ENCODE measurements at regions not wholly inside any gene's neighbourhood (a gene's known extent, or its start where the extent isn't known, plus 50 kb on each side); places are given as distances from the start of the nearest gene placed in this dataset.
"Not testable (repeated sequence)": the region's sequence is repeated elsewhere in the genome, so short reads cannot be mapped to it uniquely, and the experiment has no call there.

DNA sequence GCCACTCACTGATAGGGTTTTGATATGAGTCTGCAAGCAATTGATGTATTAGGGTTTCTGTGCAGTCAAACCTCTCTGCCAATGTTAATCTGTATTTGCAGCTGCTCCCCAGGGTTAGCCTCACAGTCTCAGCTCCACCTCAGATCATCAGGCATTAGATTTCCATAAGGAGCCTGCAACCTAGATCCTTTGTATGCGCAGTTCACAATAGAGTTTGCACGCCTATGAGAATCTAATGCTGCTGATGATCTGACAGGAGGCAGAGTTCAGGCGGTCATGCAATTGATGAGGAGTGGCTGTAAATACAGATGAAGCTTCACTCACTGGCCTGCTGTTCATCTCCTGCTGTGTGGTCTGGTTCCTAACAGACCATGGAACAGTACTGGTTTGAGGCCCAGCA lies 280.6 kb downstream of the PAPSS1 start:
- BruUV-seq (replicated peaks): no TSS peak
- no peaks in the 10 kb centered on the region for H3F3A ChIP-seq (ENCODE audit: insufficient read depth, low read depth)
- ChIA-PET CTCF (no interaction called here), POLR2A (ENCODE audit: unreplicated experiment) (no interaction called here)
- H3K4me1 ChIP-seq (replicated peaks; ENCODE audit: insufficient read depth): no peaks in the 10 kb centered on the region
- H3K4me2 ChIP-seq: no peak overlapping the region
- intact Hi-C loops (cut with micrococcal nuclease; ENCODE audit: unreplicated experiment): no loop called here
- no peaks in the 10 kb centered on the region for H3K27me3 ChIP-seq (ENCODE audit: insufficient read depth, low read depth)
- H3K79me2 ChIP-seq (ENCODE audit: low read depth): no peaks in the 10 kb centered on the region
- H2AFZ ChIP-seq: no peak overlapping the region
- no peak for DNase-seq
- TF ChIP-seq EZH2 (IDR thresholded peaks at IDR 0.05; ENCODE audit: low read depth): no peak
- TF ChIP-seq, protein P1, sequence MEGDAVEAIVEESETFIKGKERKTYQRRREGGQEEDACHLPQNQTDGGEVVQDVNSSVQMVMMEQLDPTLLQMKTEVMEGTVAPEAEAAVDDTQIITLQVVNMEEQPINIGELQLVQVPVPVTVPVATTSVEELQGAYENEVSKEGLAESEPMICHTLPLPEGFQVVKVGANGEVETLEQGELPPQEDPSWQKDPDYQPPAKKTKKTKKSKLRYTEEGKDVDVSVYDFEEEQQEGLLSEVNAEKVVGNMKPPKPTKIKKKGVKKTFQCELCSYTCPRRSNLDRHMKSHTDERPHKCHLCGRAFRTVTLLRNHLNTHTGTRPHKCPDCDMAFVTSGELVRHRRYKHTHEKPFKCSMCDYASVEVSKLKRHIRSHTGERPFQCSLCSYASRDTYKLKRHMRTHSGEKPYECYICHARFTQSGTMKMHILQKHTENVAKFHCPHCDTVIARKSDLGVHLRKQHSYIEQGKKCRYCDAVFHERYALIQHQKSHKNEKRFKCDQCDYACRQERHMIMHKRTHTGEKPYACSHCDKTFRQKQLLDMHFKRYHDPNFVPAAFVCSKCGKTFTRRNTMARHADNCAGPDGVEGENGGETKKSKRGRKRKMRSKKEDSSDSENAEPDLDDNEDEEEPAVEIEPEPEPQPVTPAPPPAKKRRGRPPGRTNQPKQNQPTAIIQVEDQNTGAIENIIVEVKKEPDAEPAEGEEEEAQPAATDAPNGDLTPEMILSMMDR (conservative IDR thresholded peaks at IDR 0.05): no peak
- no peak overlapping the region for H3K27ac ChIP-seq
- H4K20me1 ChIP-seq (ENCODE audit: insufficient read depth): no peaks in the 10 kb centered on the region
- no peaks in the 10 kb centered on the region for H3K36me3 ChIP-seq (ENCODE audit: low read depth)
- no peaks in the 10 kb centered on the region for H3K9me3 ChIP-seq (ENCODE audit: insufficient read depth, low read depth)
- H3K9me2 ChIP-seq (ENCODE audit: insufficient read depth): no peaks in the 10 kb centered on the region
- H3K4me3 ChIP-seq: no peak overlapping the region

DNA sequence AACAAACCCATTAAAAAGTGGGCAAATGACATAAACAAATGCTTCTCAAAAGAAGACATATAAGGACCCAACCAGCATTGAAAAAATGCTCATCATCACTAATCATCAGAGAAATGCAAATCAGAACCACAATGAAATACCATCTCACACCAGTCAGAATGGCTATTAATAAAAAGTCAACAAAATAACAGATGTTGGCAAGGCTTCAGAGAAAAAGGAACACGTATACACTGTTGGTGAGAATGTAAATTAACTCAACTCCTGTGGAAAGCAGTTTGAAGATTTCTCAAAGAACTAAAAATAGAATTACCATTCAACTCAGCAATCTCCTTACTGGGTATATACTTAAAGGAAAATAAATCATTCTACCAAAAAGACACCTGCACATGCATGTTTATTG lies 283.6 kb downstream of the PAPSS1 start:
- H3K79me2 ChIP-seq (ENCODE audit: low read depth); BruUV-seq (replicated peaks); H3K27ac ChIP-seq; H3K4me2 ChIP-seq; H3K36me3 ChIP-seq (ENCODE audit: low read depth); H2AFZ ChIP-seq; H3K9me3 ChIP-seq (ENCODE audit: insufficient read depth, low read depth); intact Hi-C loops (cut with micrococcal nuclease; ENCODE audit: unreplicated experiment); H3K9me2 ChIP-seq (ENCODE audit: insufficient read depth); H3K4me3 ChIP-seq; CTCF ChIA-PET; H4K20me1 ChIP-seq (ENCODE audit: insufficient read depth); H3F3A ChIP-seq (ENCODE audit: insufficient read depth, low read depth); POLR2A ChIA-PET (ENCODE audit: unreplicated experiment); H3K27me3 ChIP-seq (ENCODE audit: insufficient read depth, low read depth); DNase-seq; H3K4me1 ChIP-seq (replicated peaks; ENCODE audit: insufficient read depth): not testable (repeated sequence)

DNA sequence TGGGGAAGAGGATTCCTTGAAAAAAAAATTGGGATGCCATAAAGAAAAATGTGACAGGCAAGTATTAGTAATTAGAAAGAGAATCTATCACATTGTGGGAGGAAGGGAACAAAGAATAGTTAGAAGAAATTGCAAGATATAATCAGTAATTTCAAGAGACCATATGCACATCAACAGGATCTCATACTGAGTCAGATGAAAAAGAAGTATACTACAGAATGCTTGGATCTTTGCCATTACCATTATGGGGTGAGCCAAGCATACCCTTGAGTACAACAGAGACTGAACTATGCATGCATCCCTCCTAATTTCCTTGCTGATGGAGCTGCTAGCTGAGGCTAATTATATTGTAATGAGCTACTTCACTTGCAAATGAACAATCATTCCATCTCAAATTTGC lies 287.6 kb downstream of the PAPSS1 start:
- H3F3A ChIP-seq (ENCODE audit: insufficient read depth, low read depth): no peaks in the 10 kb centered on the region
- no peaks in the 10 kb centered on the region for H3K9me2 ChIP-seq (ENCODE audit: insufficient read depth)
- H4K20me1 ChIP-seq (ENCODE audit: insufficient read depth): no peaks in the 10 kb centered on the region
- intact Hi-C loops (cut with micrococcal nuclease; ENCODE audit: unreplicated experiment): no loop called here
- no peak for DNase-seq
- H3K9me3 ChIP-seq (ENCODE audit: insufficient read depth, low read depth): no peaks in the 10 kb centered on the region
- H3K4me1 ChIP-seq (replicated peaks; ENCODE audit: insufficient read depth): no peaks in the 10 kb centered on the region
- CTCF ChIA-PET: no interaction called here
- H2AFZ ChIP-seq: no peak overlapping the region
- no peak overlapping the region for H3K4me3 ChIP-seq
- POLR2A ChIA-PET (ENCODE audit: unreplicated experiment): no interaction called here
- TF ChIP-seq EZH2 (IDR thresholded peaks at IDR 0.05; ENCODE audit: low read depth): no peak
- TF ChIP-seq, protein P1 (conservative IDR thresholded peaks at IDR 0.05): no peak
- no peaks in the 10 kb centered on the region for H3K79me2 ChIP-seq (ENCODE audit: low read depth)
- H3K27ac ChIP-seq: no peak overlapping the region
- no peaks in the 10 kb centered on the region for H3K27me3 ChIP-seq (ENCODE audit: insufficient read depth, low read depth)
- no peak overlapping the region for H3K4me2 ChIP-seq
- H3K36me3 ChIP-seq (ENCODE audit: low read depth): no peaks in the 10 kb centered on the region
- no TSS peak for BruUV-seq (replicated peaks)

DNA sequence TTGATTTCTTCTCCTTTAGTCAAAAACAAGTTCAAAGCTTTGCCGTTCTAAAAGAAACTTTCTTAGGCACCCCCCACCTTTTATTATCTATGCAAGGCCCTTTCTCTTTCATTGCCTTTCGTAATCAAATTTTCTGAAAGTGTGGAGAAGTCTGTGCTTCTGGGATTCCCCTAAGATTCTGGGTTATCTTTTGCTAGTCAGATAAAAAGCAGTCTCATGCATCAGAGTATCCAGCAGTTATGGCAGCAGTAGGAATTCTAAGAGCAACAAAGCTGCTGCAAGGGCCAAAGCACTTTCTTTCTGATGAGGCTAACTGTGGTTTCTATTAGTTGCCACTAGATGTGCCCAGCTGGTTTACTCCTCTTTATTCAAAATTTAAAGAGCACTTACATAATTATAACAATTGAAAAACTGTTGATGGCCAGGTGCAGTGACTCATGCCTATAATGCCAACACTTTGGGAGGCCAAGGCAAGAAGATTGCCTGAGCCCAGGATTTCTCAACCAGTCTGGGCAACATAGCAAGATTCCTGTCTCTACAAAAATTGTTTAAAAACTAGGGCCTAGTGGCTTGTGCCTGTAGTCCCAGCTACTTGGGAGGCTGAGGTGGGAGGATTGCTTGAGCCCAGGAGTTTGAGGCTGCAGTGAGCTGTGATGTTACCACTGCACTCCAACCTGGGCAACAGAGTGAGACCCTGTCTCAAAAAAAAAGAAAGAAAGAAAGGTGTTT lies 296.2 kb downstream of the PAPSS1 start:
- Histone ChIP-seq H4K20me1 (ENCODE audit: insufficient read depth) (no peaks in the 10 kb centered on the region), H3K9me3 (ENCODE audit: insufficient read depth, low read depth) (no peaks in the 10 kb centered on the region), H3K9me2 (ENCODE audit: insufficient read depth) (no peaks in the 10 kb centered on the region), H3K79me2 (ENCODE audit: low read depth) (no peaks in the 10 kb centered on the region), H3F3A (ENCODE audit: insufficient read depth, low read depth) (no peaks in the 10 kb centered on the region), H3K4me1 (replicated peaks; ENCODE audit: insufficient read depth) (no peaks in the 10 kb centered on the region), H3K27ac (no peak overlapping the region), H3K27me3 (ENCODE audit: insufficient read depth, low read depth) (no peaks in the 10 kb centered on the region), H2AFZ (no peak overlapping the region), H3K4me2 (no peak overlapping the region), H3K36me3 (ENCODE audit: low read depth) (no peaks in the 10 kb centered on the region), H3K4me3 (no peak overlapping the region)
- ChIA-PET POLR2A (ENCODE audit: unreplicated experiment) (no interaction called here), CTCF (no interaction called here)
- TF ChIP-seq EZH2 (IDR thresholded peaks at IDR 0.05; ENCODE audit: low read depth): no peak
- TF ChIP-seq, protein P1 (conservative IDR thresholded peaks at IDR 0.05): no peak
- DNase-seq: no peak
- intact Hi-C loops (cut with micrococcal nuclease; ENCODE audit: unreplicated experiment): no loop called here
- BruUV-seq (replicated peaks): no TSS peak

DNA sequence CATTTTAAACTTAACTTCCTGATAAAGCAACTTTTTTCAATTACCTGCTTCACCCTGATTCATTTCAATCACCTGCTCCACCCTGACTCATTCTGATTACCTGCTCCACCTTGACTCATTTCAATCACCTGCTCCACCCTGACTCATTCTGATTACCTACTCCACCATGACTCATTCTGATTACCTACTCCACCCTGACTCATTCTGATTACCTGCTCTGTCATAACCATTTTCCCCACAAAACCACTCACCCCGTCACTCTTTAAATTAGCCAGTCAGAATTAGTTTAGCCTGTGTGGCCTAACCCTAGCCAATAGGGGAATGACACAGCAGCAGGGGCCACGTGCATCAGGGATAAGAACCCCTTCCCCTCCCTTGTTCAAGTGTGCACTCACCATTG lies 300.5 kb downstream of the PAPSS1 start:
- H3K9me2 ChIP-seq (ENCODE audit: insufficient read depth); H3K27me3 ChIP-seq (ENCODE audit: insufficient read depth, low read depth); POLR2A ChIA-PET (ENCODE audit: unreplicated experiment); BruUV-seq (replicated peaks); H2AFZ ChIP-seq; H3F3A ChIP-seq (ENCODE audit: insufficient read depth, low read depth); H3K9me3 ChIP-seq (ENCODE audit: insufficient read depth, low read depth); H3K79me2 ChIP-seq (ENCODE audit: low read depth); H3K4me2 ChIP-seq; H3K4me3 ChIP-seq; H4K20me1 ChIP-seq (ENCODE audit: insufficient read depth); H3K36me3 ChIP-seq (ENCODE audit: low read depth); CTCF ChIA-PET; H3K27ac ChIP-seq; H3K4me1 ChIP-seq (replicated peaks; ENCODE audit: insufficient read depth); intact Hi-C loops (cut with micrococcal nuclease; ENCODE audit: unreplicated experiment); DNase-seq: not testable (repeated sequence)
